SU-DHL-6 (cell line): ENCODE measurements at regions not wholly inside any gene's neighbourhood (a gene's known extent, or its start where the extent isn't known, plus 50 kb on each side); places are given as distances from the start of the nearest gene placed in this dataset.

Experiments
- H2AFZ ChIP-seq: fragments of 200-600 bp; sonication (generic); 2 replicates; pipeline ENCODE4 v1.6.1; 2014; ENCODE audit warnings: low read depth, mild to moderate bottlenecking, moderate library complexity, mixed read lengths, antibody characterized with exemption, low read length; ENCODE audit not compliant: severe bottlenecking
- H3F3A ChIP-seq: fragments of 200-600 bp; shearing (Covaris generic); 2 replicates; pipeline ENCODE4 v1.6.0; 2016; ENCODE audit warnings: antibody characterized with exemption, mild to moderate bottlenecking; ENCODE audit not compliant: insufficient read depth
- H3K27ac ChIP-seq: fragments of 200-600 bp; sonication (generic); 2 replicates; pipeline ENCODE4 v1.5.1; 2016; ENCODE audit warnings: low read depth, mild to moderate bottlenecking, low read length, moderate library complexity, mixed read lengths
- H3K27me3 ChIP-seq: fragments of 200-600 bp; sonication (generic), shearing (Covaris generic); 2 replicates; pipeline ENCODE4 v1.6.0; 2014; ENCODE audit warnings: mild to moderate bottlenecking, low read length
- H3K36me3 ChIP-seq: fragments of 200-600 bp; sonication (generic); 2 replicates; pipeline ENCODE4 v1.6.1; 2014; ENCODE audit warnings: mild to moderate bottlenecking, low read length, mixed read lengths
- H3K4me2 ChIP-seq: fragments of 300-600, 200-600 bp; shearing (Covaris generic), sonication (generic); 2 replicates; pipeline ENCODE4 v1.6.0; 2014; ENCODE audit warnings: low read length, low read depth, mild to moderate bottlenecking; ENCODE audit not compliant: poor library complexity, severe bottlenecking
- H3K4me3 ChIP-seq: fragments of 200-600 bp; sonication (generic); 2 replicates; pipeline ENCODE4 v1.5.1; 2014; ENCODE audit warnings: antibody characterized with exemption, low read length, mild to moderate bottlenecking, mixed read lengths; ENCODE audit not compliant: insufficient read depth, poor library complexity, severe bottlenecking
- H3K79me2 ChIP-seq: fragments of 200-600 bp; sonication (generic); 2 replicates; pipeline ENCODE4 v1.6.1; 2014; ENCODE audit warnings: mild to moderate bottlenecking, low read length, moderate library complexity; ENCODE audit not compliant: insufficient read depth
- H3K9ac ChIP-seq: fragments of 200-600 bp; sonication (generic); 2 replicates; pipeline ENCODE4 v1.7.0; 2014; ENCODE audit warnings: mild to moderate bottlenecking, low read length
- H3K9me2 ChIP-seq: fragments of 200-600 bp; sonication (generic); replicated peaks from 2 replicates; pipeline ENCODE4 v1.6.1; 2014; ENCODE audit warnings: low read length; ENCODE audit not compliant: insufficient read depth
- H3K9me3 ChIP-seq: fragments of 200-600 bp; sonication (generic); 2 replicates; pipeline ENCODE4 v1.6.1; 2014; ENCODE audit warnings: low read length, mixed read lengths; ENCODE audit not compliant: insufficient read depth
- H4K20me1 ChIP-seq: fragments of 200-600 bp; sonication (generic); 2 replicates; pipeline ENCODE4 v1.6.1; 2014; ENCODE audit warnings: low read depth, mild to moderate bottlenecking, antibody characterized with exemption, low read length, moderate library complexity, mixed read lengths
- EZH2phosphoT487 ChIP-seq: fragments of 200-600 bp; sonication (generic), shearing (Covaris generic); conservative IDR thresholded peaks from 2 replicates; pipeline ENCODE4 v1.6.1; 2018; ENCODE audit warnings: mild to moderate bottlenecking, antibody characterized with exemption, low read length, moderate library complexity, mixed read lengths
- TF ChIP-seq, protein P1 (sequence below): fragments of 200-600 bp; sonication (generic); IDR thresholded peaks from one replicate; pipeline ENCODE4 v1.5.1; 2017; ENCODE audit warnings: antibody characterized with exemption, mild to moderate bottlenecking, low read length, moderate library complexity; ENCODE audit not compliant: insufficient read depth, poor library complexity, severe bottlenecking

DNA sequence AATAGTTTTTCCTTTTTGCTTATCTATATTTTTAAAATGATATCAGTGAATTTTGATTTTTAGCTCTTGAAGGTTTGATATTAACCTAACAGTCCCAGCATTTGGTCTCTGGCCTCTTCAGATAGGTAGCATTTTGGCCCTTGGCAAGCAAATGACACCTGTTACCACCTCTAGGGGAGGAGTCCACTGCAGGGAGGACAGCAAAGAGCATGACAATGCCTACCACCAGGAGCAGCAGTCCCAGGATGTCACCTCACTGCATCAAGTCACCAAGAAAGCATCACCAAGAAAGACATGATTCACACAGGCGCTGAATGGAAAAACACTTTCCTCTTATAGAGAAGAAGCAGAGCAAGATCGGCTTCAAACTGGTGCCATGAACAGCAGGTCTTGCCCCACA, 224.3 kb downstream of the UBE3D start:
- Histone ChIP-seq H2AFZ (no peak overlapping the region), H3F3A (no peaks in the 10 kb centered on the region), H3K4me3 (no peak overlapping the region), H3K9me2 (no peaks in the 10 kb centered on the region), H3K36me3 (no peaks in the 10 kb centered on the region), H3K9ac (no peak overlapping the region), H4K20me1 (no peaks in the 10 kb centered on the region), H3K79me2 (no peaks in the 10 kb centered on the region), H3K4me2 (no peak overlapping the region), H3K27ac (no peak overlapping the region), H3K27me3 (no peaks in the 10 kb centered on the region), H3K9me3 (no peaks in the 10 kb centered on the region)
- TF ChIP-seq EZH2phosphoT487: no peak
- TF ChIP-seq, protein P1, sequence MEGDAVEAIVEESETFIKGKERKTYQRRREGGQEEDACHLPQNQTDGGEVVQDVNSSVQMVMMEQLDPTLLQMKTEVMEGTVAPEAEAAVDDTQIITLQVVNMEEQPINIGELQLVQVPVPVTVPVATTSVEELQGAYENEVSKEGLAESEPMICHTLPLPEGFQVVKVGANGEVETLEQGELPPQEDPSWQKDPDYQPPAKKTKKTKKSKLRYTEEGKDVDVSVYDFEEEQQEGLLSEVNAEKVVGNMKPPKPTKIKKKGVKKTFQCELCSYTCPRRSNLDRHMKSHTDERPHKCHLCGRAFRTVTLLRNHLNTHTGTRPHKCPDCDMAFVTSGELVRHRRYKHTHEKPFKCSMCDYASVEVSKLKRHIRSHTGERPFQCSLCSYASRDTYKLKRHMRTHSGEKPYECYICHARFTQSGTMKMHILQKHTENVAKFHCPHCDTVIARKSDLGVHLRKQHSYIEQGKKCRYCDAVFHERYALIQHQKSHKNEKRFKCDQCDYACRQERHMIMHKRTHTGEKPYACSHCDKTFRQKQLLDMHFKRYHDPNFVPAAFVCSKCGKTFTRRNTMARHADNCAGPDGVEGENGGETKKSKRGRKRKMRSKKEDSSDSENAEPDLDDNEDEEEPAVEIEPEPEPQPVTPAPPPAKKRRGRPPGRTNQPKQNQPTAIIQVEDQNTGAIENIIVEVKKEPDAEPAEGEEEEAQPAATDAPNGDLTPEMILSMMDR: no peak
